ENCODE measurements at regions not wholly inside any gene's neighbourhood (a gene's known extent, or its start where the extent isn't known, plus 50 kb on each side); places are given as distances from the start of the nearest gene placed in this dataset.

- Histone ChIP-seq H3K9me3 (ENCODE audit: low read depth) (no peaks in the 10 kb centered on the region), H3K27ac (no peak overlapping the region), H3K36me3 (no peaks in the 10 kb centered on the region), H3K4me3 (no peak overlapping the region), H3K27me3 (no peaks in the 10 kb centered on the region), H3K4me1 (ENCODE audit: low read depth) (no peaks in the 10 kb centered on the region)
- DNase-seq (ENCODE audit: low read depth in 1 of 2, low spot score in 1 of 2), result peak in 1 of 2 donors; percentile 6
- no peak for TF ChIP-seq CTCF (IDR thresholded peaks at IDR 0.05; ENCODE audit: low read depth, low read length)
Observed at GRCh38 chr6:168133687-168134559, 54.9 kb upstream of the FRMD1 start.

- peak in 1 of 2 donors; percentile 78 for DNase-seq (ENCODE audit: low read depth in 1 of 2, low spot score in 1 of 2)
- Histone ChIP-seq H3K9me3 (ENCODE audit: low read depth) (no peaks in the 10 kb centered on the region), H3K27me3 (no peaks in the 10 kb centered on the region), H3K27ac (no peak overlapping the region), H3K4me3 (no peak overlapping the region), H3K36me3 (no peaks in the 10 kb centered on the region), H3K4me1 (ENCODE audit: low read depth) (no peaks in the 10 kb centered on the region)
- no peak for TF ChIP-seq CTCF (IDR thresholded peaks at IDR 0.05; ENCODE audit: low read depth, low read length)
Observed at GRCh38 chr6:168133168-168133561, 54.2 kb upstream of the FRMD1 start.

GRCh38 chr6:168132531-168133167, 53.6 kb upstream of the FRMD1 start:
- TF ChIP-seq CTCF (IDR thresholded peaks at IDR 0.05; ENCODE audit: low read depth, low read length), result peak; percentile 40
- Histone ChIP-seq H3K9me3 (ENCODE audit: low read depth) (no peaks in the 10 kb centered on the region), H3K36me3 (no peaks in the 10 kb centered on the region), H3K4me3 (no peak overlapping the region), H3K27me3 (no peaks in the 10 kb centered on the region), H3K4me1 (ENCODE audit: low read depth) (no peaks in the 10 kb centered on the region), H3K27ac (no peak overlapping the region)
- DNase-seq (ENCODE audit: low read depth in 1 of 2, low spot score in 1 of 2), result peak; percentile 68 to 94

GRCh38 chr6:168131464-168132415, 52.7 kb upstream of the FRMD1 start:
- DNase-seq (ENCODE audit: low read depth in 1 of 2, low spot score in 1 of 2), result peak; percentile 21 to 28
- Histone ChIP-seq H3K27ac (no peak overlapping the region), H3K4me3 (no peak overlapping the region), H3K27me3 (no peaks in the 10 kb centered on the region), H3K4me1 (ENCODE audit: low read depth) (no peaks in the 10 kb centered on the region), H3K9me3 (ENCODE audit: low read depth) (no peaks in the 10 kb centered on the region), H3K36me3 (no peaks in the 10 kb centered on the region)
- TF ChIP-seq CTCF (IDR thresholded peaks at IDR 0.05; ENCODE audit: low read depth, low read length), result no peak

GRCh38 chr6:168130697-168131371, 51.8 kb upstream of the FRMD1 start:
- H3K9me3 ChIP-seq (ENCODE audit: low read depth), result no peaks in the 10 kb centered on the region
- no peaks in the 10 kb centered on the region for H3K4me1 ChIP-seq (ENCODE audit: low read depth)
- no peak for DNase-seq (ENCODE audit: low read depth in 1 of 2, low spot score in 1 of 2)
- H3K4me3 ChIP-seq, result no peak overlapping the region
- no peak for TF ChIP-seq CTCF (IDR thresholded peaks at IDR 0.05; ENCODE audit: low read depth, low read length)
- H3K27ac ChIP-seq, result no peak overlapping the region
- no peaks in the 10 kb centered on the region for H3K36me3 ChIP-seq
- no peaks in the 10 kb centered on the region for H3K27me3 ChIP-seq

All from cardiac muscle cell (in vitro differentiated cells and primary cell).